ENCODE measurements at regions not wholly inside any gene's neighbourhood (a gene's known extent, or its start where the extent isn't known, plus 50 kb on each side); places are given as distances from the start of the nearest gene placed in this dataset.

GRCh38 chr4:100246697-100247096 lies 56.4 kb upstream of the DDIT4L start:
- no peak for TF ChIP-seq EP300 (IDR thresholded peaks at IDR 0.05; ENCODE audit: low read depth)
- TF ChIP-seq POLR2AphosphoS5 (IDR thresholded peaks at IDR 0.05) = no peak
- TF ChIP-seq POLR2A (IDR thresholded peaks at IDR 0.05) = no peak
- TF ChIP-seq CTCF (IDR thresholded peaks at IDR 0.05) = no peak
- H3K36me3 ChIP-seq = no peaks in the 10 kb centered on the region
- DNase-seq = no peak
- H3K4me1 ChIP-seq = no peaks in the 10 kb centered on the region
- intact Hi-C loops (cut with DNase I; ENCODE audit: low total_unique reads) (no loop called here), in situ Hi-C loops (cut with MboI; ENCODE audit: low pct_ligation_motif_present in 1 of 4, low pct_unique_long_range_greater_than_20kb in 1 of 4, low sequenced_read_pairs in 3 of 4) (no loop called here)
- H3K4me3 ChIP-seq = no peak overlapping the region
- no peaks in the 10 kb centered on the region for H3K9me3 ChIP-seq
- H3K27me3 ChIP-seq = no peaks in the 10 kb centered on the region
- no peak overlapping the region for H3K27ac ChIP-seq

GRCh38 chr4:100244347-100244746 lies 54.1 kb upstream of the DDIT4L start:
- no peak for DNase-seq
- Histone ChIP-seq H3K4me3 (no peak overlapping the region), H3K27me3 (no peaks in the 10 kb centered on the region), H3K9me3 (no peaks in the 10 kb centered on the region), H3K36me3 (no peaks in the 10 kb centered on the region), H3K4me1 (no peaks in the 10 kb centered on the region), H3K27ac (no peak overlapping the region)
- WGBS, 2 donors (ENCODE audit: low coverage in 1 of 2) = 80 to 91% methylated on average over 1 to 3 of the region's 3 CpGs
- in situ Hi-C loops (cut with MboI; ENCODE audit: low pct_ligation_motif_present in 1 of 4, low pct_unique_long_range_greater_than_20kb in 1 of 4, low sequenced_read_pairs in 3 of 4) (no loop called here), intact Hi-C loops (cut with DNase I; ENCODE audit: low total_unique reads) (no loop called here)
- TF ChIP-seq EP300 (IDR thresholded peaks at IDR 0.05; ENCODE audit: low read depth) = no peak
- no peak for TF ChIP-seq POLR2A (IDR thresholded peaks at IDR 0.05)
- no peak for TF ChIP-seq CTCF (IDR thresholded peaks at IDR 0.05)
